ENCODE measurements at regions not wholly inside any gene's neighbourhood (a gene's known extent, or its start where the extent isn't known, plus 50 kb on each side); places are given as distances from the start of the nearest gene placed in this dataset.

DNA sequence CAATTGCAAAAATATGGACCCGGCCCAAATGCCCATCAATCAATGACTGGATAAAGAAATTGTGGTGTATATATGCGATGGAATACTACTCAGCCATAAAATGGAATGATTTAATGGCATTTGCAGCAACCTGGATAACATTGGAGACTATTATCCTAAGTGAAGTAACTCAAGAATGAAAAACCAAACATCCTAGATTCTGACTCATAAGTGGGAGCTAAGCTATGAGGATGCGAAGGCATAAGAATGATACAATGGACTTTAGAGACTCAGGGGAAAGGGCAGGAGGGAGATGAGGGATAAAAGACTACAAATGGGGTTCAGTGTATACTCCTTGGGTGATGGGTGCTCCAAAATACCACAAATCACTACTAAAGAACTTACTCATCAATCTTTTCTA is 247.6 kb upstream of the FBXL7 start:
- TF ChIP-seq, protein P1, sequence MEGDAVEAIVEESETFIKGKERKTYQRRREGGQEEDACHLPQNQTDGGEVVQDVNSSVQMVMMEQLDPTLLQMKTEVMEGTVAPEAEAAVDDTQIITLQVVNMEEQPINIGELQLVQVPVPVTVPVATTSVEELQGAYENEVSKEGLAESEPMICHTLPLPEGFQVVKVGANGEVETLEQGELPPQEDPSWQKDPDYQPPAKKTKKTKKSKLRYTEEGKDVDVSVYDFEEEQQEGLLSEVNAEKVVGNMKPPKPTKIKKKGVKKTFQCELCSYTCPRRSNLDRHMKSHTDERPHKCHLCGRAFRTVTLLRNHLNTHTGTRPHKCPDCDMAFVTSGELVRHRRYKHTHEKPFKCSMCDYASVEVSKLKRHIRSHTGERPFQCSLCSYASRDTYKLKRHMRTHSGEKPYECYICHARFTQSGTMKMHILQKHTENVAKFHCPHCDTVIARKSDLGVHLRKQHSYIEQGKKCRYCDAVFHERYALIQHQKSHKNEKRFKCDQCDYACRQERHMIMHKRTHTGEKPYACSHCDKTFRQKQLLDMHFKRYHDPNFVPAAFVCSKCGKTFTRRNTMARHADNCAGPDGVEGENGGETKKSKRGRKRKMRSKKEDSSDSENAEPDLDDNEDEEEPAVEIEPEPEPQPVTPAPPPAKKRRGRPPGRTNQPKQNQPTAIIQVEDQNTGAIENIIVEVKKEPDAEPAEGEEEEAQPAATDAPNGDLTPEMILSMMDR (IDR thresholded peaks at IDR 0.05), result no peak
- TF ChIP-seq POLR2A (IDR thresholded peaks at IDR 0.05), result no peak
